AG09309 (cell line): ENCODE measurements at regions not wholly inside any gene's neighbourhood (a gene's known extent, or its start where the extent isn't known, plus 50 kb on each side); places are given as distances from the start of the nearest gene placed in this dataset.
"Not testable (repeated sequence)": the region's sequence is repeated elsewhere in the genome, so short reads cannot be mapped to it uniquely, and the experiment has no call there.

Experiments
- DNase-seq: peaks from one replicate; pipeline ENCODE4 v3.0.0-alpha.2; 2010; ENCODE audit warnings: low read depth
- H3K4me3 ChIP-seq: 2 replicates; pipeline ENCODE4 v1.5.1; 2011; ENCODE audit warnings: mild to moderate bottlenecking, low read depth, low read length, moderate library complexity; ENCODE audit not compliant: control insufficient read depth
- TF ChIP-seq, protein P1 (sequence below): IDR thresholded peaks from 2 replicates; pipeline ENCODE4 v1.5.1; 2011; ENCODE audit warnings: mild to moderate bottlenecking, low read depth, low read length, inconsistent platforms; ENCODE audit not compliant: insufficient read depth, control insufficient read depth; ENCODE audit errors: missing control alignments

GRCh38 chr6:101167638-101168037 lies 225.9 kb upstream of the GRIK2 start:
- H3K4me3 ChIP-seq = no peak overlapping the region
- DNase-seq = no peak
- TF ChIP-seq, protein P1, sequence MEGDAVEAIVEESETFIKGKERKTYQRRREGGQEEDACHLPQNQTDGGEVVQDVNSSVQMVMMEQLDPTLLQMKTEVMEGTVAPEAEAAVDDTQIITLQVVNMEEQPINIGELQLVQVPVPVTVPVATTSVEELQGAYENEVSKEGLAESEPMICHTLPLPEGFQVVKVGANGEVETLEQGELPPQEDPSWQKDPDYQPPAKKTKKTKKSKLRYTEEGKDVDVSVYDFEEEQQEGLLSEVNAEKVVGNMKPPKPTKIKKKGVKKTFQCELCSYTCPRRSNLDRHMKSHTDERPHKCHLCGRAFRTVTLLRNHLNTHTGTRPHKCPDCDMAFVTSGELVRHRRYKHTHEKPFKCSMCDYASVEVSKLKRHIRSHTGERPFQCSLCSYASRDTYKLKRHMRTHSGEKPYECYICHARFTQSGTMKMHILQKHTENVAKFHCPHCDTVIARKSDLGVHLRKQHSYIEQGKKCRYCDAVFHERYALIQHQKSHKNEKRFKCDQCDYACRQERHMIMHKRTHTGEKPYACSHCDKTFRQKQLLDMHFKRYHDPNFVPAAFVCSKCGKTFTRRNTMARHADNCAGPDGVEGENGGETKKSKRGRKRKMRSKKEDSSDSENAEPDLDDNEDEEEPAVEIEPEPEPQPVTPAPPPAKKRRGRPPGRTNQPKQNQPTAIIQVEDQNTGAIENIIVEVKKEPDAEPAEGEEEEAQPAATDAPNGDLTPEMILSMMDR = no peak

- H3K4me3 ChIP-seq, DNase-seq: not testable (repeated sequence)
Measured at GRCh38 chr6:101171049-101171448, 222.5 kb upstream of the GRIK2 start.

- H3K4me3 ChIP-seq = no peak overlapping the region
- no peak for DNase-seq
- TF ChIP-seq, protein P1 = no peak
Measured at GRCh38 chr6:101178748-101179147, 214.8 kb upstream of the GRIK2 start.

GRCh38 chr6:101181006-101181405 lies 212.5 kb upstream of the GRIK2 start:
- DNase-seq = no peak
- no peak overlapping the region for H3K4me3 ChIP-seq
- TF ChIP-seq, protein P1 = no peak

- H3K4me3 ChIP-seq, DNase-seq: not testable (repeated sequence)
Measured at GRCh38 chr6:101188285-101188798, 205.2 kb upstream of the GRIK2 start.

DNA sequence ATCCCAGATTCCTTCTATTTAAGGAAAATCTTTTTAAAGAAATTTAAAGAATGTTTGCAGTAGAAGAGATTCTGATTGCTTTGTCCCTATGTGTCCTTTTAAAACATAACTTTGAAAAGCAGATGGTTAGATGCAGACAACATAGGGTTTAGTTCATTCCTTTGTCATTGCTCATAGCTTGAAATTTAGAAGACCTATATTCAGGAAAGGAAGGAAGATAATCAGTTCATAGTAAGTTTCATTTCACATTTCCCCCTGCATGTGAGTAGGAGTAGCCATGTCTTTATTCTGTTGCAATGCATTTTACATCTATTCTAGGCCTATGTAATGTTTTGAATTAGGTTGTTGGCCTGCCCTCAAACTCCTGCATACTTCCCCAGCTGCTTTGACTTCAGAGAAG lies 197.9 kb upstream of the GRIK2 start:
- no peak for DNase-seq
- TF ChIP-seq, protein P1 = no peak
- no peak overlapping the region for H3K4me3 ChIP-seq

- TF ChIP-seq, protein P1 = no peak
- DNase-seq = no peak
- no peak overlapping the region for H3K4me3 ChIP-seq
Measured at GRCh38 chr6:101199441-101199840, 194.1 kb upstream of the GRIK2 start.

GRCh38 chr6:101202867-101203374 lies 190.6 kb upstream of the GRIK2 start:
- no peak for DNase-seq

More at GRCh38 chr6:101202867-101203374, 190.6 kb upstream of the GRIK2 start:
- no peak overlapping the region for H3K4me3 ChIP-seq
- TF ChIP-seq, protein P1 = no peak
